HCT116 (cell line): ENCODE measurements at regions not wholly inside any gene's neighbourhood (a gene's known extent, or its start where the extent isn't known, plus 50 kb on each side); places are given as distances from the start of the nearest gene placed in this dataset.
"Not testable (repeated sequence)": the region's sequence is repeated elsewhere in the genome, so short reads cannot be mapped to it uniquely, and the experiment has no call there.

Experiments used
- POLR2A ChIP-seq: IDR thresholded peaks from 2 replicates; pipeline ENCODE4 v1.7.0; 2011; ENCODE audit warnings: borderline replicate concordance; ENCODE audit not compliant: insufficient read depth, insufficient read length; ENCODE audit errors: extremely low read depth
- YY1 ChIP-seq: IDR thresholded peaks from 2 replicates; pipeline ENCODE4 v1.6.1; 2011; ENCODE audit warnings: low read length, low read depth, moderate library complexity, mild to moderate bottlenecking; ENCODE audit not compliant: insufficient replicate concordance; ENCODE audit errors: extremely low read depth

DNA sequence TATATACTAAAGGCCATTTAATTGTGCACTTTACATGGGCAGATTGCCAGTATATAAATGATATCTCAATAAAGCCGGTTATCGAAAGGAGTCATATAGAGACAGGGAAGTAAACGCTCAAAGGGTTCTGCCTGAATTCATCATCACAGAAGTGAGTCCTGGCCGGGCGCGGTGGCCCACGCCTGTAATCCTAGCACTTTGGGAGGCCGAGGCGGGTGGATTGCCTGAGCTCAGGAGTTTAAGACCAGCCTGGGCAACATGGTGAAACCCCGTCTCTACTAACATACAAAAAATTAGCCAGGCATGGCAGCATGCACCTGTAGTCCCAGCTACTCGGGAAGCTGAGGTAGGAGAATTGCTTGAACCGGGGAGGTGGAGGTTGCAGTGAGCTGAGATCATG, 177.9 kb downstream of the TJP1 start:
- not testable (repeated sequence) for TF ChIP-seq POLR2A, YY1
